Fibroblast of skin of back (primary cell): ENCODE measurements at regions not wholly inside any gene's neighbourhood (a gene's known extent, or its start where the extent isn't known, plus 50 kb on each side); places are given as distances from the start of the nearest gene placed in this dataset.

Experiments
- DNase-seq: peaks from one replicate; pipeline ENCODE4 v3.0.0-alpha.2; 2013

GRCh38 chr2:121078899-121079298 is 206.1 kb downstream of the TFCP2L1 start:
- DNase-seq = peak; percentile 51

- peak; percentile 53 for DNase-seq
Measured at GRCh38 chr2:121080013-121080772, 204.8 kb downstream of the TFCP2L1 start.

- no peak for DNase-seq
Measured at GRCh38 chr2:121081701-121082100, 203.3 kb downstream of the TFCP2L1 start.

GRCh38 chr2:121082191-121082590 is 202.8 kb downstream of the TFCP2L1 start:
- no peak for DNase-seq

GRCh38 chr2:121084130-121084680 is 200.8 kb downstream of the TFCP2L1 start:
- no peak for DNase-seq

- DNase-seq = no peak
Measured at GRCh38 chr2:121085801-121086200, 199.2 kb downstream of the TFCP2L1 start.

GRCh38 chr2:121086450-121086849 is 198.6 kb downstream of the TFCP2L1 start:
- DNase-seq = no peak

GRCh38 chr2:121087117-121087516 is 197.9 kb downstream of the TFCP2L1 start:
- DNase-seq = no peak

GRCh38 chr2:121088251-121089165 is 196.5 kb downstream of the TFCP2L1 start:
- peak; percentile 55 for DNase-seq

- no peak for DNase-seq
Measured at GRCh38 chr2:121089166-121089510, 195.9 kb downstream of the TFCP2L1 start.

- DNase-seq = no peak
Measured at GRCh38 chr2:121090088-121090715, 194.8 kb downstream of the TFCP2L1 start.

- DNase-seq = no peak
Measured at GRCh38 chr2:121092095-121092494, 192.9 kb downstream of the TFCP2L1 start.

- no peak for DNase-seq
Measured at GRCh38 chr2:121093692-121094091, 191.3 kb downstream of the TFCP2L1 start.

GRCh38 chr2:121094101-121094500 is 190.9 kb downstream of the TFCP2L1 start:
- DNase-seq = peak; percentile 68

GRCh38 chr2:121094845-121095244 is 190.2 kb downstream of the TFCP2L1 start:
- DNase-seq = no peak

GRCh38 chr2:121095257-121096080 is 189.5 kb downstream of the TFCP2L1 start:
- peak; percentile 50 for DNase-seq

GRCh38 chr2:121096611-121097010 is 188.4 kb downstream of the TFCP2L1 start:
- no peak for DNase-seq

- DNase-seq = no peak
Measured at GRCh38 chr2:121098556-121098955, 186.4 kb downstream of the TFCP2L1 start.

- no peak for DNase-seq
Measured at GRCh38 chr2:121099329-121100290, 185.4 kb downstream of the TFCP2L1 start.

- no peak for DNase-seq
Measured at GRCh38 chr2:121101093-121101715, 183.8 kb downstream of the TFCP2L1 start.
